HCT116 (cell line): ENCODE measurements at regions not wholly inside any gene's neighbourhood (a gene's known extent, or its start where the extent isn't known, plus 50 kb on each side); places are given as distances from the start of the nearest gene placed in this dataset.

ENCODE experiments used
- EZH2 ChIP-seq: fragments of 200-600 bp; sonication (generic); IDR thresholded peaks from 2 replicates; pipeline ENCODE4 v1.6.1; 2017; ENCODE audit warnings: antibody characterized with exemption, mixed run types
- EZH2phosphoT487 ChIP-seq: fragments of 200-600 bp; IDR thresholded peaks from 2 replicates; pipeline ENCODE4 v1.6.1; 2018; ENCODE audit warnings: antibody characterized with exemption, borderline replicate concordance
- POLR2AphosphoS5 ChIP-seq: IDR thresholded peaks from 2 replicates; pipeline ENCODE4 v1.6.1; 2011; ENCODE audit warnings: mild to moderate bottlenecking, low read depth, low read length, moderate library complexity
- ZFX ChIP-seq: fragments of 450-650 bp; IDR thresholded peaks from 2 replicates; pipeline ENCODE4 v1.6.1; 2017
- TF ChIP-seq, protein P1 (sequence below), 3 experiments: fragments of 200-600 bp in 1 of 3; sonication (generic) in 1 of 3; IDR thresholded peaks in 2 of 3; conservative IDR thresholded peaks in 1 of 3; 2 replicates each; pipeline ENCODE4 v1.5.1; 2012 to 2017; ENCODE audit warnings: low read depth in 2 of 3, low read length in 2 of 3, antibody characterized with exemption in 1 of 3, borderline replicate concordance in 1 of 3, control low read depth in 1 of 3, mild to moderate bottlenecking in 1 of 3, mixed read lengths in 1 of 3, mixed run types in 1 of 3, moderate library complexity in 1 of 3; ENCODE audit not compliant: insufficient read depth in 1 of 3

DNA sequence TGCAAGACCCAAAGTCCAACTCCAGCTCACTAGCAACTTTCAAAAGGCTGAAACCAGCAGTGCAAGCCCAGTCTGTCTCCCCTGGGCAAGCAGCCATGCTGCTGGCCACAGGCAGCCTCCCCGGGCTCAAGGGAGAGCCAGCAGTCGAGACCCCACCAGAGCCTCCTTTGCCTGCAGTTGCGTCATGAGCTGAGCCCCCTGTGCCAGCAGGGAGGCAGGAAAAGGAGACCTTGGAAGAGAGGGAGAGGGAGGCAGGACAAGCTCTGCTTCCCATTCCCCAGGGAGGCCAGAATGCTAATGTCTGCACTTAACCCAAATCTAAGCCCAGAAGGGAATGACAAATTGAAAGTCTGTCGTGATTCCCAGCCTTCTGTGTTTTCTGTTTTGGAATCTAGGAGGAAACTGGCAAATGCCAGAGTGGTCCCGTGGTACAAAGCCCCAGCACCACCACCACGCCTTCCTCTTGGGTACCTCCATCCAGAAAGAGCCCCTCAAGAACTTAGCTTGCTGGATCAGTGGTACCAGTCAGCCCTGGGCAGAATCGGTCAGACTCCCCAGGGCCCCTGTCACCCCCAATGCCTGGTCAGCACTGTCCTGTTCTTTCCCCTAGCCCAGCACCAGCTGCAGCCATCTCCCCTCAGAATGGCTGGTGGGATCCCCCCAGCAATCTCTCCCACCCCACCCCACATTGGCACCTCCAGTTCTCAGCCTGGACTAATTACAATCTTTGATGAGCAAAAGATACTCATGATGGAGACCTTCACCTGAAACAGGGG lies 99.3 kb upstream of the TNRC6C start:
- no peak for TF ChIP-seq POLR2AphosphoS5
- no peak for TF ChIP-seq EZH2
- TF ChIP-seq, protein P1, sequence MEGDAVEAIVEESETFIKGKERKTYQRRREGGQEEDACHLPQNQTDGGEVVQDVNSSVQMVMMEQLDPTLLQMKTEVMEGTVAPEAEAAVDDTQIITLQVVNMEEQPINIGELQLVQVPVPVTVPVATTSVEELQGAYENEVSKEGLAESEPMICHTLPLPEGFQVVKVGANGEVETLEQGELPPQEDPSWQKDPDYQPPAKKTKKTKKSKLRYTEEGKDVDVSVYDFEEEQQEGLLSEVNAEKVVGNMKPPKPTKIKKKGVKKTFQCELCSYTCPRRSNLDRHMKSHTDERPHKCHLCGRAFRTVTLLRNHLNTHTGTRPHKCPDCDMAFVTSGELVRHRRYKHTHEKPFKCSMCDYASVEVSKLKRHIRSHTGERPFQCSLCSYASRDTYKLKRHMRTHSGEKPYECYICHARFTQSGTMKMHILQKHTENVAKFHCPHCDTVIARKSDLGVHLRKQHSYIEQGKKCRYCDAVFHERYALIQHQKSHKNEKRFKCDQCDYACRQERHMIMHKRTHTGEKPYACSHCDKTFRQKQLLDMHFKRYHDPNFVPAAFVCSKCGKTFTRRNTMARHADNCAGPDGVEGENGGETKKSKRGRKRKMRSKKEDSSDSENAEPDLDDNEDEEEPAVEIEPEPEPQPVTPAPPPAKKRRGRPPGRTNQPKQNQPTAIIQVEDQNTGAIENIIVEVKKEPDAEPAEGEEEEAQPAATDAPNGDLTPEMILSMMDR (IDR thresholded peaks at IDR 0.05 in 2 of 3, conservative IDR thresholded peaks at IDR 0.05 in 1 of 3; ENCODE audit: borderline replicate concordance in 1 of 3, insufficient read depth in 1 of 3, low read depth in 2 of 3, low read length in 2 of 3), result no peak
- no peak for TF ChIP-seq ZFX
- no peak for TF ChIP-seq EZH2phosphoT487
